A673 (cell line): ENCODE measurements at regions not wholly inside any gene's neighbourhood (a gene's known extent, or its start where the extent isn't known, plus 50 kb on each side); places are given as distances from the start of the nearest gene placed in this dataset.

Experiments
- BruUV-seq: library from RNA; stranded (reverse); fragments of 400-500 nt; replicated peaks from 2 replicates; lab custom pipeline; 2021; lab: Mats Ljungman, UMichigan
- CTCF ChIA-PET: fragments of 300-600 bp; sonication (Branson Sonifier 250); formaldehyde crosslinking; loops from one replicate; lab custom pipeline; 2022; ENCODE audit warnings: antibody characterized with exemption; lab: Charles Lee
- POLR2A ChIA-PET: fragments of 300-600 bp; sonication (Branson Sonifier 250); formaldehyde crosslinking; loops from one replicate; lab custom pipeline; 2022; ENCODE audit warnings: antibody characterized with exemption; ENCODE audit not compliant: low non-redundant PET; lab: Charles Lee
- DNase-seq: peaks from one replicate; pipeline ENCODE4 v3.0.0-alpha.2; 2015; ENCODE audit warnings: low spot score
- H3K27ac ChIP-seq: fragments of 200-600 bp; sonication (generic); 2 replicates; pipeline ENCODE4 v1.5.1; 2016; ENCODE audit warnings: mixed run types, low read depth, mild to moderate bottlenecking, mixed read lengths, antibody characterized with exemption, low read length; ENCODE audit not compliant: poor library complexity, severe bottlenecking
- H3K27me3 ChIP-seq: fragments of 200-600 bp; sonication (generic); replicated peaks from 2 replicates; pipeline ENCODE4 v1.6.1; 2017; ENCODE audit warnings: mixed run types, low read depth, mild to moderate bottlenecking, mixed read lengths, antibody characterized with exemption, low read length; ENCODE audit not compliant: insufficient read depth, poor library complexity
- H3K36me3 ChIP-seq: fragments of 200-600 bp; sonication (generic); 2 replicates; pipeline ENCODE4 v1.6.1; 2016; ENCODE audit warnings: mixed run types, mild to moderate bottlenecking, mixed read lengths, antibody characterized with exemption, low read length; ENCODE audit not compliant: insufficient read depth, poor library complexity, severe bottlenecking
- H3K4me1 ChIP-seq: fragments of 200-600 bp; sonication (generic); 2 replicates; pipeline ENCODE4 v1.6.1; 2017; ENCODE audit warnings: mixed run types, mild to moderate bottlenecking, mixed read lengths, antibody characterized with exemption, low read length; ENCODE audit not compliant: insufficient read depth, poor library complexity, severe bottlenecking
- H3K4me3 ChIP-seq: fragments of 200-600 bp; sonication (generic); 2 replicates; pipeline ENCODE4 v1.5.1; 2016; ENCODE audit warnings: low read depth, mixed run types, mild to moderate bottlenecking, mixed read lengths, low read length; ENCODE audit not compliant: poor library complexity, severe bottlenecking
- H3K9me3 ChIP-seq: fragments of 200-600 bp; sonication (generic); 2 replicates; pipeline ENCODE4 v1.6.1; 2016; ENCODE audit warnings: mixed run types, low read depth, mild to moderate bottlenecking, mixed read lengths, antibody characterized with exemption, low read length; ENCODE audit not compliant: poor library complexity, severe bottlenecking
- CTCF ChIP-seq: fragments of 300-800, 200-600 bp; sonication (generic); conservative IDR thresholded peaks from 2 replicates; pipeline ENCODE4 v1.5.1; 2017; ENCODE audit warnings: low read depth, mild to moderate bottlenecking, antibody characterized with exemption, low read length, moderate library complexity, mixed read lengths
- EZH2 ChIP-seq: fragments of 200-600 bp; sonication (generic); IDR thresholded peaks from 2 replicates; pipeline ENCODE4 v1.6.1; 2017; ENCODE audit warnings: borderline replicate concordance, low read depth, mild to moderate bottlenecking, mixed read lengths, antibody characterized with exemption, low read length; ENCODE audit not compliant: poor library complexity, severe bottlenecking
- intact Hi-C: fragments of 100-400 bp; cut with micrococcal nuclease; formaldehyde crosslinking; loops from one replicate; pipeline ENCODE4 v1.10.0; 2022; ENCODE audit not compliant: unreplicated experiment

GRCh38 chrX:147853701-147854100, 58.0 kb upstream of the FMR1 start:
- Histone ChIP-seq H3K36me3 (no peaks in the 10 kb centered on the region), H3K27ac (no peak overlapping the region), H3K4me3 (no peak overlapping the region), H3K9me3 (no peaks in the 10 kb centered on the region), H3K4me1 (no peaks in the 10 kb centered on the region), H3K27me3 (no peaks in the 10 kb centered on the region)
- ChIA-PET CTCF (no interaction called here), POLR2A (no interaction called here)
- BruUV-seq, result no TSS peak
- intact Hi-C loops, result no loop called here
- TF ChIP-seq EZH2 (no peak), CTCF (no peak)
- no peak for DNase-seq

- POLR2A ChIA-PET, result no interaction called here
- Histone ChIP-seq H3K4me3 (no peak overlapping the region), H3K36me3 (no peaks in the 10 kb centered on the region), H3K4me1 (no peaks in the 10 kb centered on the region), H3K9me3 (no peaks in the 10 kb centered on the region), H3K27me3 (no peaks in the 10 kb centered on the region), H3K27ac (no peak overlapping the region)
- no TSS peak for BruUV-seq
- CTCF ChIA-PET, result no interaction called here
- TF ChIP-seq CTCF (no peak), EZH2 (no peak)
- no peak for DNase-seq
- intact Hi-C loops, result no loop called here
Observed at GRCh38 chrX:147859666-147860065, 52.1 kb upstream of the FMR1 start.
